Spleen (tissue), 11 donors: ENCODE measurements at regions not wholly inside any gene's neighbourhood (a gene's known extent, or its start where the extent isn't known, plus 50 kb on each side); places are given as distances from the start of the nearest gene placed in this dataset.

Experiments used
- DNase-seq: peaks from one replicate; pipeline ENCODE4 v3.0.0-alpha.2; 2020
- H3K27ac ChIP-seq, 8 donors: fragments of 200-600 bp; sonication (generic) in 7 of 8; 1 replicate in 4 of 8; 2 replicates in 4 of 8; pipeline versions ENCODE4 v1.5.0 to v1.8.0; 2016 to 2021; ENCODE audit warnings: inconsistent platforms in 4 of 8, mild to moderate bottlenecking in 4 of 8, moderate library complexity in 1 of 8
- H3K27me3 ChIP-seq, 7 donors: fragments of 200-600 bp; sonication (generic) in 6 of 7; replicated peaks in 1 of 7; 1 replicate in 4 of 7; 2 replicates in 3 of 7; pipeline versions ENCODE4 v1.5.0 to v1.8.0; 2016 to 2021; ENCODE audit warnings: inconsistent platforms in 3 of 7, mild to moderate bottlenecking in 1 of 7
- H3K36me3 ChIP-seq, 6 donors: fragments of 200-600 bp; sonication (generic) in 5 of 6; 1 replicate in 4 of 6; 2 replicates in 2 of 6; pipeline versions ENCODE4 v1.5.0 to v1.8.0; 2016 to 2021; ENCODE audit warnings: inconsistent platforms in 2 of 6
- H3K4me1 ChIP-seq, 6 donors: fragments of 200-600 bp; sonication (generic) in 5 of 6; 1 replicate in 3 of 6; 2 replicates in 3 of 6; pipeline versions ENCODE4 v1.5.0 to v1.8.0; 2016 to 2021; ENCODE audit warnings: inconsistent platforms in 3 of 6
- H3K4me3 ChIP-seq, 8 donors: fragments of 200-600 bp; sonication (generic) in 7 of 8; 1 replicate in 4 of 8; 2 replicates in 4 of 8; pipeline versions ENCODE4 v1.5.0 to v1.8.0; 2016 to 2021; ENCODE audit warnings: inconsistent platforms in 4 of 8, mild to moderate bottlenecking in 4 of 8, moderate library complexity in 2 of 8
- H3K9me3 ChIP-seq, 8 donors: fragments of 200-600 bp; sonication (generic) in 7 of 8; 1 replicate in 4 of 8; 2 replicates in 4 of 8; pipeline versions ENCODE4 v1.5.0 to v1.8.0; 2016 to 2021; ENCODE audit warnings: inconsistent platforms in 4 of 8
- CTCF ChIP-seq, 11 experiments: fragments of 200-600 bp in 7 of 11; fragments of 450-650 bp in 4 of 11; sonication (generic) in 4 of 11; IDR thresholded peaks in 8 of 11; conservative IDR thresholded peaks in 3 of 11; 1 replicate in 7 of 11; 2 replicates in 4 of 11; pipeline versions ENCODE4 v1.4.0 to v1.8.0; 2016 to 2021; ENCODE audit warnings: antibody characterized with exemption in 11 of 11, inconsistent platforms in 4 of 11, mild to moderate bottlenecking in 1 of 11
- POLR2A ChIP-seq, 3 donors: fragments of 450-650 bp; IDR thresholded peaks; one replicate each; pipeline ENCODE4 v1.5.1; 2017; ENCODE audit warnings: antibody characterized with exemption in 3 of 3, mild to moderate bottlenecking in 1 of 3
- POLR2AphosphoS5 ChIP-seq, 3 donors: sonication (generic); formaldehyde crosslinking; IDR thresholded peaks; one replicate each; pipeline ENCODE4 v1.5.1; 2017; ENCODE audit warnings: antibody characterized with exemption in 3 of 3
- WGBS, 5 donors: extraction: QIAGEN DNeasy Blood & Tissue Kit in 3 of 5; methylation state at CpG; one replicate each; pipeline versions ENCODE4 v1.1.5 to v1.1.7; 2013 to 2018; 5-methylcytosine and 5-hydroxymethylcytosine counted together
- intact Hi-C: fragments of 100-400 bp; cut with DNase I; formaldehyde crosslinking; loops from one replicate; pipeline ENCODE4 v1.15.0; 2023; ENCODE audit warnings: low total_unique reads
- donor health status: healthy with polysubstance abuse.
- donor health status: DM: no; HTN: no; CAD: no; lungs with moderate emphysema.
- donor health status: DM: no; HTN: no; CAD: no.
- donor health status: Bipolar disorder and iron deficiency.
- donor health status: healthy.
- donor health status: DM: no; HTN: no; CAD: no.
- donor health status: DM: yes; HTN: yes; CAD: no.

- no peak for TF ChIP-seq POLR2A (IDR thresholded peaks at IDR 0.05)
- no peak for TF ChIP-seq CTCF (IDR thresholded peaks at IDR 0.05 in 8 of 11, conservative IDR thresholded peaks at IDR 0.05 in 3 of 11)
- TF ChIP-seq POLR2AphosphoS5 (IDR thresholded peaks at IDR 0.05) = no peak
- 44 to 64% (median 60%) methylated on average over 1 of the region's 1 CpG for WGBS, 5 donors
- intact Hi-C loops = no loop called here
Measured at GRCh38 chrX:12052109-12052508, 86.2 kb upstream of the FRMPD4 start.

GRCh38 chrX:12058087-12058486, 80.2 kb upstream of the FRMPD4 start:
- Histone ChIP-seq H3K4me1 (no peaks in the 10 kb centered on the region), H3K36me3 (no peaks in the 10 kb centered on the region), H3K9me3 (no peaks in the 10 kb centered on the region), H3K27ac (no peak overlapping the region), H3K4me3 (no peak overlapping the region), H3K27me3 (no peaks in the 10 kb centered on the region)
- DNase-seq = no peak
- TF ChIP-seq CTCF (IDR thresholded peaks at IDR 0.05 in 8 of 11, conservative IDR thresholded peaks at IDR 0.05 in 3 of 11) = no peak
- TF ChIP-seq POLR2A (IDR thresholded peaks at IDR 0.05) = no peak
- TF ChIP-seq POLR2AphosphoS5 (IDR thresholded peaks at IDR 0.05) = no peak
- intact Hi-C loops = no loop called here
- 34 to 47% (median 46%) methylated on average over 4 of the region's 4 CpGs for WGBS, 5 donors

More at GRCh38 chrX:12052109-12052508, 86.2 kb upstream of the FRMPD4 start:
- Histone ChIP-seq H3K4me3 (no peak overlapping the region), H3K27me3 (no peaks in the 10 kb centered on the region), H3K4me1 (no peaks in the 10 kb centered on the region), H3K9me3 (peaks cover 0 to 16% (median 0%) of the 10 kb centered on the region in 8 donors), H3K27ac (no peak overlapping the region), H3K36me3 (no peaks in the 10 kb centered on the region)
- no peak for DNase-seq

- intact Hi-C loops = no loop called here
- no peaks in the 10 kb centered on the region for H3K36me3 ChIP-seq
- 79 to 96% (median 82%) methylated on average over 2 of the region's 2 CpGs for WGBS, 5 donors
- no peaks in the 10 kb centered on the region for H3K9me3 ChIP-seq
- no peak for TF ChIP-seq CTCF (IDR thresholded peaks at IDR 0.05 in 8 of 11, conservative IDR thresholded peaks at IDR 0.05 in 3 of 11)
- no peak for TF ChIP-seq POLR2AphosphoS5 (IDR thresholded peaks at IDR 0.05)
- TF ChIP-seq POLR2A (IDR thresholded peaks at IDR 0.05) = no peak
- no peak overlapping the region for H3K27ac ChIP-seq
- no peak overlapping the region for H3K4me3 ChIP-seq
- H3K4me1 ChIP-seq = no peaks in the 10 kb centered on the region
- no peaks in the 10 kb centered on the region for H3K27me3 ChIP-seq
- DNase-seq = no peak
Measured at GRCh38 chrX:12060489-12061260, 77.6 kb upstream of the FRMPD4 start.

GRCh38 chrX:12065251-12065650, 73.0 kb upstream of the FRMPD4 start:
- intact Hi-C loops = no loop called here
- TF ChIP-seq POLR2AphosphoS5 (IDR thresholded peaks at IDR 0.05) (no peak), POLR2A (IDR thresholded peaks at IDR 0.05) (no peak), CTCF (IDR thresholded peaks at IDR 0.05 in 8 of 11, conservative IDR thresholded peaks at IDR 0.05 in 3 of 11) (no peak)
- H3K4me3 ChIP-seq = no peak overlapping the region
- no peaks in the 10 kb centered on the region for H3K4me1 ChIP-seq
- no peaks in the 10 kb centered on the region for H3K27me3 ChIP-seq
- no peak for DNase-seq
- H3K27ac ChIP-seq = no peak overlapping the region
- no peaks in the 10 kb centered on the region for H3K36me3 ChIP-seq
- H3K9me3 ChIP-seq = no peaks in the 10 kb centered on the region
- 31 to 43% (median 39%) methylated on average over 5 of the region's 5 CpGs for WGBS, 5 donors
